IMR-90 (cell line): ENCODE measurements at regions not wholly inside any gene's neighbourhood (a gene's known extent, or its start where the extent isn't known, plus 50 kb on each side); places are given as distances from the start of the nearest gene placed in this dataset.

Experiments
- ATAC-seq: fragments of 200-7000 bp; cut with Tn5 transposase; 2 replicates; pipeline ENCODE4 v1.9.1; 2020; ENCODE audit warnings: low read depth, mild to moderate bottlenecking, moderate library complexity
- BruUV-seq: library from RNA; stranded (reverse); fragments of 400-500 nt; replicated peaks from 2 replicates; lab custom pipeline; 2021; lab: Mats Ljungman, UMichigan
- CTCF ChIA-PET: fragments of 300-600 bp; formaldehyde crosslinking; extraction: SDS; loops from one replicate; lab custom pipeline; 2021; ENCODE audit warnings: antibody characterized with exemption; lab: Yijun Ruan, JAX
- POLR2A ChIA-PET: fragments of 300-600 bp; sonication (Branson Sonifier 250); formaldehyde crosslinking; loops from one replicate; lab custom pipeline; 2022; ENCODE audit warnings: antibody characterized with exemption; ENCODE audit not compliant: unreplicated experiment; lab: Charles Lee
- DNase-seq: peaks from one replicate; pipeline ENCODE4 v3.0.0; 2013
- H2AFZ ChIP-seq: replicated peaks from 2 replicates; pipeline ENCODE3; 2013; ENCODE audit warnings: low read length, mild to moderate bottlenecking; ENCODE audit not compliant: poor library complexity
- H2AK5ac ChIP-seq: 2 replicates; pipeline ENCODE4 v1.6.1; 2013; ENCODE audit warnings: low read depth, low read length, inconsistent platforms
- H2AK9ac ChIP-seq: replicated peaks from 2 replicates; pipeline ENCODE3; 2013; ENCODE audit warnings: mild to moderate bottlenecking, low read depth, low read length, moderate library complexity; ENCODE audit not compliant: poor library complexity
- H2BK120ac ChIP-seq: 2 replicates; pipeline ENCODE4 v1.6.1; 2013; ENCODE audit warnings: low read depth, low read length, inconsistent platforms
- H2BK15ac ChIP-seq: 3 replicates; pipeline ENCODE4 v1.6.1; 2013; ENCODE audit warnings: low read depth, low read length, inconsistent platforms
- H2BK20ac ChIP-seq: 2 replicates; pipeline ENCODE4 v1.6.1; 2013; ENCODE audit warnings: low read depth, mild to moderate bottlenecking, inconsistent platforms, low read length, moderate library complexity
- H2BK5ac ChIP-seq: 2 replicates; pipeline ENCODE4 v1.6.1; 2013; ENCODE audit warnings: mild to moderate bottlenecking, low read depth, low read length, inconsistent platforms; ENCODE audit not compliant: poor library complexity, severe bottlenecking
- H3K14ac ChIP-seq: replicated peaks from 2 replicates; pipeline ENCODE4 v1.6.1; 2013; ENCODE audit warnings: low read depth, low read length, inconsistent platforms
- H3K18ac ChIP-seq: 2 replicates; pipeline ENCODE4 v1.6.1; 2013; ENCODE audit warnings: low read depth, low read length, control low read depth
- H3K23ac ChIP-seq: 2 replicates; pipeline ENCODE4 v1.6.1; 2013; ENCODE audit warnings: low read depth, low read length, inconsistent platforms
- H3K27ac ChIP-seq: 2 replicates; pipeline ENCODE4 v1.5.1; 2013; ENCODE audit warnings: mild to moderate bottlenecking, control low read depth, low read length; ENCODE audit not compliant: insufficient read depth
- H3K27me3 ChIP-seq: 2 replicates; pipeline ENCODE4 v1.6.1; 2013; ENCODE audit warnings: low read length; ENCODE audit not compliant: control insufficient read depth, insufficient read depth
- H3K36me3 ChIP-seq: 2 replicates; pipeline ENCODE4 v1.6.1; 2013; ENCODE audit warnings: low read length, mixed read lengths; ENCODE audit not compliant: control insufficient read depth, insufficient read depth
- H3K4ac ChIP-seq: 2 replicates; pipeline ENCODE4 v1.6.1; 2013; ENCODE audit warnings: low read depth, low read length, inconsistent platforms
- H3K4me1 ChIP-seq: 2 replicates; pipeline ENCODE4 v1.6.1; 2013; ENCODE audit warnings: low read length, mixed read lengths; ENCODE audit not compliant: control insufficient read depth, insufficient read depth
- H3K4me2 ChIP-seq: 2 replicates; pipeline ENCODE4 v1.6.1; 2013; ENCODE audit warnings: low read depth, mild to moderate bottlenecking, control low read depth, low read length, moderate library complexity
- H3K4me3 ChIP-seq: 2 replicates; pipeline ENCODE4 v1.5.1; 2013; ENCODE audit warnings: low read depth, mild to moderate bottlenecking, control low read depth, low read length, moderate library complexity; ENCODE audit not compliant: insufficient read depth
- H3K56ac ChIP-seq: 2 replicates; pipeline ENCODE4 v1.6.1; 2013; ENCODE audit warnings: low read length, inconsistent platforms; ENCODE audit not compliant: insufficient read depth; ENCODE audit errors: extremely low read depth
- H3K79me1 ChIP-seq, 2 experiments: 2 replicates each; pipeline ENCODE4 v1.6.1; 2013; ENCODE audit warnings: low read length in 2 of 2, inconsistent platforms in 1 of 2, low read depth in 1 of 2
- H3K9ac ChIP-seq: 2 replicates; pipeline ENCODE4 v1.6.1; 2013; ENCODE audit warnings: low read depth, low read length, control low read depth
- H3K9me1 ChIP-seq: 2 replicates; pipeline ENCODE4 v1.6.1; 2013; ENCODE audit warnings: low read length, inconsistent platforms; ENCODE audit not compliant: insufficient read depth
- H3K9me3 ChIP-seq: 2 replicates; pipeline ENCODE4 v1.6.1; 2013; ENCODE audit warnings: low read length; ENCODE audit not compliant: control insufficient read depth, insufficient read depth
- H4K20me1 ChIP-seq: 2 replicates; pipeline ENCODE4 v1.6.1; 2013; ENCODE audit warnings: low read length, inconsistent platforms; ENCODE audit not compliant: insufficient read depth
- H4K5ac ChIP-seq: 2 replicates; pipeline ENCODE4 v1.6.1; 2013; ENCODE audit warnings: mild to moderate bottlenecking, low read depth, low read length, control low read depth
- H4K8ac ChIP-seq, 2 experiments: 2 replicates each; pipeline ENCODE4 v1.6.1; 2013; ENCODE audit warnings: low read depth in 2 of 2, low read length in 2 of 2, control low read depth in 1 of 2, inconsistent platforms in 1 of 2
- H4K91ac ChIP-seq: 2 replicates; pipeline ENCODE4 v1.6.1; 2013; ENCODE audit warnings: low read depth, low read length, inconsistent platforms; ENCODE audit not compliant: insufficient read depth
- BHLHE40 ChIP-seq: fragments of 150-350 bp; IDR thresholded peaks from 2 replicates; pipeline ENCODE4 v1.6.1; 2016; ENCODE audit warnings: mild to moderate bottlenecking, low read depth, low read length
- CEBPB ChIP-seq: IDR thresholded peaks from 2 replicates; pipeline ENCODE4 v1.6.1; 2012; ENCODE audit warnings: low read depth, low read length, improper control_type of control experiment
- CHD1 ChIP-seq: IDR thresholded peaks from 2 replicates; pipeline ENCODE4 v1.6.1; 2012; ENCODE audit warnings: low read depth, low read length, improper control_type of control experiment
- MXI1 ChIP-seq: IDR thresholded peaks from 2 replicates; pipeline ENCODE4 v1.6.1; 2012; ENCODE audit warnings: low read depth, mild to moderate bottlenecking, low read length, moderate library complexity, borderline replicate concordance
- NFE2L2 ChIP-seq: fragments of 150-350 bp; IDR thresholded peaks from 2 replicates; pipeline ENCODE4 v1.6.1; 2016; ENCODE audit warnings: low read depth, mild to moderate bottlenecking, low read length
- RFX5 ChIP-seq: IDR thresholded peaks from 2 replicates; pipeline ENCODE4 v1.8.0; 2012; ENCODE audit warnings: low read depth, mild to moderate bottlenecking, low read length, moderate library complexity
- USF2 ChIP-seq: fragments of 150-350 bp; IDR thresholded peaks from 2 replicates; pipeline ENCODE4 v1.6.1; 2017; ENCODE audit warnings: mild to moderate bottlenecking, antibody characterized with exemption, low read length, low read depth
- WGBS, 2 experiments: methylation state at CpG; one replicate each; pipeline versions ENCODE4 v1.1.5 to v1.1.7; 2013; ENCODE audit warnings: missing lambda C conversion rate in 2 of 2; ENCODE audit not compliant: insufficient read length in 1 of 2; ENCODE audit errors: extremely low coverage in 2 of 2; 5-methylcytosine and 5-hydroxymethylcytosine counted together
- dilution Hi-C: fragments of 300-500 bp; cut with HindIII; formaldehyde crosslinking; loops from one replicate; pipeline ENCODE4 v1.14.3; 2018; ENCODE audit warnings: low sequenced_read_pairs; ENCODE audit not compliant: unreplicated experiment
- in situ Hi-C: fragments of 300-500 bp; cut with MboI; formaldehyde crosslinking; loops from 3 replicates; pipeline ENCODE4 v1.14.3; 2019; ENCODE audit warnings: low sequenced_read_pairs, inconsistent platforms, mixed read lengths
- intact Hi-C: fragments of 100-400 bp; cut with micrococcal nuclease; formaldehyde crosslinking; loops from 2 replicates; pipeline ENCODE4 v1.10.0; 2022

DNA sequence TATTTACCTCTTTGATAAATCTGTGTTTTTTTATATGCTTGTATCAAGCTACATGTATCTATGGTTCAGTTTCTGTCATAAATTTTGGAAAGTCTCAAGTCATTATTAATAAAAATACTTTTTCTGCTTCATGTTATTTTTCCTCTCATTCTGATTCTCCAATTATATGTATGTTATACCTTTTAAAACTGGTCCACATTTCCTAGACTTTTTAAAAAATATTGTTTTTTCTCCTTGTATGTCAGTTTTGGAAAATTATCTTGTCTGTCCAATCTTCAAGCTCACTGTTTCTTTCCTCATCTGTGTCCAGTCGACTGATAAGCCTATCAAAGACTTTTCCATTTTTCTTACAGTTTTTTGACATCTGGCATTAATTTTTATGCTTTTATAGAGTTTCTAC, 253.4 kb downstream of the ASXL3 start:
- H2AK5ac ChIP-seq = no peak overlapping the region
- WGBS, 2 experiments = no CpG with 5 or more reads among the region's 1 CpG
- no peak overlapping the region for H2BK120ac ChIP-seq
- no peak for DNase-seq
- H4K8ac ChIP-seq = no peak overlapping the region
- no peak overlapping the region for H4K5ac ChIP-seq
- no peak overlapping the region for H3K4ac ChIP-seq
- ChIA-PET POLR2A (no interaction called here), CTCF (no interaction called here)
- no peak overlapping the region for H2AK9ac ChIP-seq
- H2BK15ac ChIP-seq = no peak overlapping the region
- H4K20me1 ChIP-seq = no peaks in the 10 kb centered on the region
- no peak overlapping the region for H4K91ac ChIP-seq
- no peak overlapping the region for H3K56ac ChIP-seq
- H3K9me3 ChIP-seq = no peaks in the 10 kb centered on the region
- H3K9me1 ChIP-seq = no peaks in the 10 kb centered on the region
- no peak overlapping the region for H3K4me3 ChIP-seq
- no peaks in the 10 kb centered on the region for H3K27me3 ChIP-seq
- H3K9ac ChIP-seq = no peak overlapping the region
- no peak overlapping the region for H3K23ac ChIP-seq
- H2AFZ ChIP-seq = no peak overlapping the region
- in situ Hi-C loops = no loop called here
- no peak overlapping the region for H3K27ac ChIP-seq
- no peak for TF ChIP-seq NFE2L2
- no peak for TF ChIP-seq CHD1
- no peak for TF ChIP-seq CEBPB
- no peak for TF ChIP-seq MXI1
- no peak for TF ChIP-seq BHLHE40
- no peak for TF ChIP-seq RFX5
- no peak for TF ChIP-seq USF2
- no peak overlapping the region for H3K18ac ChIP-seq
- H2BK5ac ChIP-seq = no peak overlapping the region
- no peaks in the 10 kb centered on the region for H3K79me1 ChIP-seq
- no peak for ATAC-seq
- intact Hi-C loops = no loop called here
- H3K4me1 ChIP-seq = no peaks in the 10 kb centered on the region
- no peak overlapping the region for H3K14ac ChIP-seq
- H3K4me2 ChIP-seq = no peak overlapping the region
- no peak overlapping the region for H2BK20ac ChIP-seq
- no peaks in the 10 kb centered on the region for H3K36me3 ChIP-seq
- dilution Hi-C loops = no loop called here
- no TSS peak for BruUV-seq
